B cell (primary cell): ENCODE measurements at regions not wholly inside any gene's neighbourhood (a gene's known extent, or its start where the extent isn't known, plus 50 kb on each side); places are given as distances from the start of the nearest gene placed in this dataset. TPM values are rescaled to one million over a fixed set of nuclear protein-coding genes. Genes with fewer than 3 reads are reported as not detected.

ENCODE experiments used
- ATAC-seq: fragments of 200-7000 bp; cut with Tn5 transposase; one replicate; pipeline ENCODE4 v1.10.0; 2021; ENCODE audit warnings: low read depth, mild to moderate bottlenecking, moderate number of reproducible peaks, moderate library complexity
- CTCF ChIA-PET: fragments of 350-600 bp; sonication (Branson Sonifier 250); formaldehyde crosslinking; loops from one replicate; lab custom pipeline; 2021; ENCODE audit warnings: antibody characterized with exemption, inconsistent platforms; lab: Charles Lee
- POLR2A ChIA-PET: fragments of 350-600 bp; sonication (Branson Sonifier 250); formaldehyde crosslinking; loops from one replicate; lab custom pipeline; 2021; ENCODE audit warnings: antibody characterized with exemption; lab: Charles Lee
- DNase-seq: peaks from one replicate; pipeline ENCODE4 v3.0.0; 2013
- H2AFZ ChIP-seq: 2 replicates; pipeline ENCODE4 v1.6.1; 2012; ENCODE audit warnings: mild to moderate bottlenecking, low read depth, low read length; ENCODE audit not compliant: insufficient read depth, poor library complexity, severe bottlenecking
- H3K27ac ChIP-seq, 2 donors: 1 replicate in 1 of 2; 2 replicates in 1 of 2; pipeline ENCODE4 v1.5.1; 2012 to 2013; ENCODE audit warnings: low read length in 2 of 2, mild to moderate bottlenecking in 2 of 2, moderate library complexity in 1 of 2
- H3K27me3 ChIP-seq, 4 experiments: fragments of 200-600 bp in 1 of 4; sonication (generic) in 1 of 4; replicated peaks in 1 of 4; 1 replicate in 2 of 4; 2 replicates in 2 of 4; pipeline versions ENCODE4 v1.6.1 to v1.7.0; 2013 to 2016; ENCODE audit warnings: low read length in 3 of 4, mild to moderate bottlenecking in 2 of 4, mixed read lengths in 1 of 4, moderate library complexity in 1 of 4; ENCODE audit not compliant: insufficient read depth in 4 of 4, control insufficient read depth in 3 of 4; ENCODE audit errors: control extremely low read depth in 1 of 4
- H3K36me3 ChIP-seq, 2 experiments: replicated peaks in 1 of 2; 1 replicate in 1 of 2; 2 replicates in 1 of 2; pipeline versions ENCODE4 v1.6.1 to v1.7.1; 2013; ENCODE audit warnings: low read length in 1 of 2; ENCODE audit not compliant: insufficient read depth in 2 of 2, control insufficient read depth in 1 of 2; ENCODE audit errors: control extremely low read depth in 1 of 2, extremely low read depth in 1 of 2
- H3K4me1 ChIP-seq, 2 donors: fragments of 200-600 bp in 1 of 2; sonication (generic) in 1 of 2; 1 replicate in 1 of 2; 2 replicates in 1 of 2; pipeline versions ENCODE4 v1.5.1 to v1.6.1; 2013 to 2017; ENCODE audit warnings: low read length in 2 of 2; ENCODE audit not compliant: control insufficient read depth in 2 of 2, insufficient read depth in 2 of 2
- H3K4me2 ChIP-seq: replicated peaks from 2 replicates; pipeline ENCODE3; 2012; ENCODE audit warnings: mild to moderate bottlenecking, low read depth, low read length; ENCODE audit not compliant: poor library complexity, severe bottlenecking
- H3K4me3 ChIP-seq, 5 experiments: fragments of 200-600 bp in 1 of 5; sonication (generic) in 1 of 5; 1 replicate in 3 of 5; 2 replicates in 2 of 5; pipeline versions ENCODE4 v1.5.1 to v1.7.0; 2011 to 2016; ENCODE audit warnings: low read length in 4 of 5, mild to moderate bottlenecking in 4 of 5, low read depth in 2 of 5, control low read depth in 1 of 5, moderate library complexity in 1 of 5; ENCODE audit not compliant: insufficient read depth in 1 of 5; ENCODE audit errors: control extremely low read depth in 1 of 5, extremely low read depth in 1 of 5
- H3K79me2 ChIP-seq: fragments of 200-600 bp; sonication (generic); one replicate; pipeline ENCODE4 v1.6.0; 2016; ENCODE audit warnings: low read length; ENCODE audit not compliant: control insufficient read depth, insufficient read depth
- H3K9ac ChIP-seq: fragments of 200-600 bp; sonication (generic); 2 replicates; pipeline ENCODE4 v1.6.1; 2017; ENCODE audit warnings: mild to moderate bottlenecking, low read length, moderate library complexity
- H3K9me3 ChIP-seq, 3 donors: one replicate each; pipeline versions ENCODE4 v1.6.1 to v1.7.1; 2013; ENCODE audit warnings: low read length in 2 of 3; ENCODE audit not compliant: control insufficient read depth in 2 of 3, insufficient read depth in 1 of 3; ENCODE audit errors: control extremely low read depth in 1 of 3
- H4K20me1 ChIP-seq: 2 replicates; pipeline ENCODE4 v1.6.0; 2012; ENCODE audit warnings: mild to moderate bottlenecking, low read length; ENCODE audit not compliant: insufficient read depth, control insufficient read depth, poor library complexity, severe bottlenecking
- H3K27ac Mint-ChIP-seq: one replicate; pipeline ENCODE4 v1.8.0; 2021; ENCODE audit warnings: mixed read lengths
- H3K27me3 Mint-ChIP-seq: one replicate; pipeline ENCODE4 v1.8.0; 2021; ENCODE audit warnings: mixed read lengths
- H3K4me1 Mint-ChIP-seq: one replicate; pipeline ENCODE4 v1.8.0; 2021; ENCODE audit warnings: mixed read lengths
- H3K4me3 Mint-ChIP-seq: one replicate; pipeline ENCODE4 v1.8.0; 2021; ENCODE audit warnings: mixed read lengths
- H3K9me3 Mint-ChIP-seq: one replicate; pipeline ENCODE4 v1.8.0; 2022; ENCODE audit warnings: mixed read lengths; ENCODE audit not compliant: insufficient read depth
- CTCF ChIP-seq: fragments of 200-600 bp; IDR thresholded peaks from one replicate; pipeline ENCODE4 v1.8.0; 2022; ENCODE audit warnings: antibody characterized with exemption, mild to moderate bottlenecking
- EZH2 ChIP-seq: IDR thresholded peaks from 2 replicates; pipeline ENCODE4 v1.6.1; 2012; ENCODE audit warnings: borderline replicate concordance, low read depth, mild to moderate bottlenecking, moderate library complexity, low read length; ENCODE audit not compliant: insufficient read depth, poor library complexity, severe bottlenecking
- WGBS: methylation state at CpG from one replicate; pipeline ENCODE4 v1.1.5; 2013; ENCODE audit warnings: missing lambda C conversion rate; ENCODE audit not compliant: insufficient coverage; 5-methylcytosine and 5-hydroxymethylcytosine counted together
- intact Hi-C: fragments of 100-400 bp; cut with micrococcal nuclease; formaldehyde crosslinking; loops from one replicate; pipeline ENCODE4 v1.10.0; 2022
- small RNA-seq: library from RNA; depleted of rRNA; stranded (forward); fragments of <200 nt; gene quantifications from one replicate; pipeline ENCODE3, GENCODE V24; 2012; ENCODE audit warnings: low replicate concordance, low read depth; ENCODE audit not compliant: insufficient read length

- WGBS = 100% methylated on average over 2 of the region's 5 CpGs
- Mint-ChIP-seq H3K4me3 (no peak overlapping the region), H3K4me1 (peaks cover 7% of the 10 kb centered on the region), H3K27me3 (peaks cover 5% of the 10 kb centered on the region), H3K9me3 (no peaks in the 10 kb centered on the region), H3K27ac (no peak overlapping the region)
- Histone ChIP-seq H4K20me1 (no peaks in the 10 kb centered on the region), H2AFZ (no peak overlapping the region), H3K27me3 (no peaks in the 10 kb centered on the region), H3K4me1 (peaks cover 0 to 5% of the 10 kb centered on the region in 2 donors), H3K36me3 (no peaks in the 10 kb centered on the region), H3K79me2 (no peaks in the 10 kb centered on the region), H3K4me3 (no peak overlapping the region), H3K27ac (no peak overlapping the region), H3K9ac (no peak overlapping the region), H3K9me3 (no peaks in the 10 kb centered on the region), H3K4me2 (no peak overlapping the region)
- intact Hi-C loops = no loop called here
- no peak for DNase-seq
- no peak for ATAC-seq
- no peak for TF ChIP-seq EZH2
- TF ChIP-seq CTCF = no peak
- POLR2A ChIA-PET = no interaction called here
- CTCF ChIA-PET = no interaction called here
Observed at GRCh38 chr2:173854840-173855239, 110.3 kb downstream of the SP3 start.

DNA sequence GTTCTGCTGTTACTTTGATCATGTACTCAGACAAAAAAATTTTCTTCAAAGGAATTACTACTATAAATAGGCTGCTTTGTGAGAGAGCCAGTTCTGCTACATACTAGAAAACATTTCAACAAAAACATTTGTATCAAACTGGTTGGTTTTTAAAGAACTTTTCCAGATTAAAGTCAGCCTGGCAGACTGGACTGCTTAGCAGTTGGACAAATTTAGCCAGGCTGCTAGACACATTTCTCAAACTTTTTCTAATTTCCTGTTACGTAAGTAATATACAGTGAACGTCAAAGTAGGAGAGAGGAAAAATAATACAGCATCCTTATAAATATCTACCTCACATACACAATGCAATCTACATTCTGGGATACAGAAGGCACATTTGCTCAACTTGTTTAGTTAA lies 109.5 kb downstream of the SP3 start:
- DNase-seq (no peak), ATAC-seq (no peak)
- ChIA-PET POLR2A (no interaction called here), CTCF (no interaction called here)
- Histone ChIP-seq H3K4me1 (peaks cover 0 to 5% of the 10 kb centered on the region in 2 donors), H3K9ac (no peak overlapping the region), H3K79me2 (no peaks in the 10 kb centered on the region), H3K27ac (no peak overlapping the region), H3K27me3 (no peaks in the 10 kb centered on the region), H3K36me3 (no peaks in the 10 kb centered on the region), H3K4me2 (no peak overlapping the region), H3K9me3 (no peaks in the 10 kb centered on the region), H3K4me3 (no peak overlapping the region), H4K20me1 (no peaks in the 10 kb centered on the region), H2AFZ (no peak overlapping the region)
- no peak overlapping the region for H3K4me3 Mint-ChIP-seq
- intact Hi-C loops = no loop called here
- no peak overlapping the region for H3K27ac Mint-ChIP-seq
- peaks cover 6% of the 10 kb centered on the region for H3K27me3 Mint-ChIP-seq
- H3K9me3 Mint-ChIP-seq = no peaks in the 10 kb centered on the region
- peaks cover 7% of the 10 kb centered on the region for H3K4me1 Mint-ChIP-seq
- no CpG with 5 or more reads among the region's 2 CpGs for WGBS
- TF ChIP-seq EZH2 = no peak

Small RNAs in the stretch of these regions (small RNA-seq; reads per million reads assigned to genes)
- gene AC013410.2 = not detected
